NCI-H2196 (cell line): ENCODE measurements at regions not wholly inside any gene's neighbourhood (a gene's known extent, or its start where the extent isn't known, plus 50 kb on each side); places are given as distances from the start of the nearest gene placed in this dataset.

ENCODE experiments used
- DNase-seq: peaks from one replicate; lab custom pipeline; 2025; ENCODE audit not compliant: unreplicated experiment; lab: John Stamatoyannopoulos, UW

GRCh38 chrX:138765051-138765450 lies 53.5 kb upstream of the FGF13 start:
- DNase-seq: no peak

- no peak for DNase-seq
Measured at GRCh38 chrX:138763761-138764160, 52.2 kb upstream of the FGF13 start.

- no peak for DNase-seq
Measured at GRCh38 chrX:138761380-138761779, 49.9 kb upstream of the FGF13 start.
